HepG2 (cell line): ENCODE measurements at regions not wholly inside any gene's neighbourhood (a gene's known extent, or its start where the extent isn't known, plus 50 kb on each side); places are given as distances from the start of the nearest gene placed in this dataset.

Source experiments
- ATAC-seq: fragments of 200-7000 bp; cut with Tn5 transposase; 3 replicates; pipeline ENCODE4 v1.9.1; 2020; ENCODE audit warnings: mild to moderate bottlenecking, moderate library complexity
- BruUV-seq: library from RNA; stranded (reverse); fragments of 400-500 nt; replicated peaks from 2 replicates; lab custom pipeline; 2021; lab: Mats Ljungman, UMichigan
- CTCF ChIA-PET: fragments of 300-600 bp; formaldehyde crosslinking; extraction: SDS; loops from one replicate; lab custom pipeline; 2021; ENCODE audit warnings: low total read pairs, inconsistent platforms, low intra/inter-chr PET ratio; lab: Yijun Ruan, JAX
- POLR2A ChIA-PET: fragments of 350-600 bp; sonication (Branson Sonifier 250); formaldehyde crosslinking; loops from one replicate; lab custom pipeline; 2020; ENCODE audit warnings: antibody characterized with exemption, inconsistent platforms; lab: Yijun Ruan, JAX
- DNase-seq: peaks from one replicate; pipeline ENCODE4 v3.0.0-alpha.2; 2015; ENCODE audit warnings: low spot score
- FAIRE-seq: peaks from 3 replicates; lab custom pipeline; 2011; peaks lifted over from hg19 to GRCh38; lab: Jason Lieb, UNC
- H2AFZ ChIP-seq: one replicate; pipeline ENCODE4 v1.6.1; 2011; ENCODE audit warnings: low read length, inconsistent platforms
- H3K27ac ChIP-seq: fragments of 300-600 bp; 3 replicates; pipeline ENCODE4 v1.8.0; 2011; ENCODE audit warnings: mixed run types, mild to moderate bottlenecking, mixed read lengths, low read length, inconsistent platforms; ENCODE audit not compliant: insufficient read depth; ENCODE audit errors: extremely low read length
- H3K27me3 ChIP-seq, 2 experiments: fragments of 200-600 bp in 1 of 2; 2 replicates in 1 of 2; 3 replicates in 1 of 2; pipeline versions ENCODE4 v1.6.0 to v1.8.0; 2011; ENCODE audit warnings: low read length in 2 of 2, mild to moderate bottlenecking in 2 of 2, moderate library complexity in 2 of 2, inconsistent platforms in 1 of 2; ENCODE audit not compliant: insufficient read depth in 2 of 2, control insufficient read depth in 1 of 2
- H3K36me3 ChIP-seq, 2 experiments: fragments of 200-600 bp in 1 of 2; replicated peaks in 1 of 2; 2 replicates in 1 of 2; 3 replicates in 1 of 2; pipeline versions ENCODE4 v1.5.1 to v1.8.0; 2011; ENCODE audit warnings: low read length in 2 of 2, inconsistent platforms in 1 of 2; ENCODE audit not compliant: insufficient read depth in 2 of 2, control insufficient read depth in 1 of 2
- H3K4me1 ChIP-seq: 2 replicates; pipeline ENCODE4 v1.5.1; 2012; ENCODE audit warnings: low read length, inconsistent platforms; ENCODE audit not compliant: insufficient read depth
- H3K4me2 ChIP-seq: 2 replicates; pipeline ENCODE4 v1.6.0; 2011; ENCODE audit warnings: low read depth, low read length, inconsistent platforms
- H3K4me3 ChIP-seq, 3 experiments: fragments of 200-600 bp in 1 of 3; sonication (generic), shearing (Covaris generic) in 1 of 3; replicated peaks in 1 of 3; 2 replicates each; pipeline ENCODE4 v1.5.1; 2011 to 2016; ENCODE audit warnings: low read length in 3 of 3, inconsistent platforms in 2 of 3, low read depth in 2 of 3, mild to moderate bottlenecking in 2 of 3, control low read depth in 1 of 3, mixed read lengths in 1 of 3; ENCODE audit not compliant: insufficient read depth in 1 of 3
- H3K79me2 ChIP-seq: one replicate; pipeline ENCODE4 v1.6.1; 2011; ENCODE audit warnings: low read length, inconsistent platforms; ENCODE audit not compliant: insufficient read depth
- H3K9ac ChIP-seq: 2 replicates; pipeline ENCODE4 v1.6.0; 2011; ENCODE audit warnings: mild to moderate bottlenecking, low read depth, low read length, inconsistent platforms; ENCODE audit not compliant: insufficient read depth
- H3K9me3 ChIP-seq: 2 replicates; pipeline ENCODE4 v1.5.1; 2012; ENCODE audit warnings: mild to moderate bottlenecking, low read length
- H4K20me1 ChIP-seq: 2 replicates; pipeline ENCODE4 v1.6.0; 2011; ENCODE audit warnings: inconsistent platforms, mild to moderate bottlenecking, low read length, moderate library complexity; ENCODE audit not compliant: insufficient read depth
- DMAP1 ChIP-seq: IDR thresholded peaks from 2 replicates; pipeline ENCODE4 v1.6.1; 2016
- GFI1 ChIP-seq: sonication (generic); formaldehyde crosslinking; IDR thresholded peaks from 2 replicates; pipeline ENCODE4 v1.5.0; 2020; ENCODE audit warnings: missing genetic modification reagents, mild to moderate bottlenecking, borderline replicate concordance
- HMGXB3 ChIP-seq: sonication (generic); formaldehyde crosslinking; IDR thresholded peaks from 2 replicates; pipeline ENCODE4 v1.4.0; 2020; ENCODE audit warnings: missing genetic modification reagents, borderline replicate concordance
- KDM2A ChIP-seq: sonication (generic); formaldehyde crosslinking; IDR thresholded peaks from 2 replicates; pipeline ENCODE4 v1.4.0; 2020; ENCODE audit warnings: low read depth, missing genetic modification reagents, borderline replicate concordance
- NFIC ChIP-seq: IDR thresholded peaks from 2 replicates; pipeline ENCODE4 v1.6.1; 2012; ENCODE audit warnings: mild to moderate bottlenecking, low read length, inconsistent platforms
- PCBP2 ChIP-seq: fragments of 200-400 bp; formaldehyde crosslinking; optimal IDR thresholded peaks from 2 replicates; pipeline ENCODE3; 2018; ENCODE audit warnings: low read length, low read depth; ENCODE audit not compliant: poor library complexity, severe bottlenecking
- RFX1 ChIP-seq: fragments of 450-650 bp; IDR thresholded peaks from 2 replicates; pipeline ENCODE4 v1.6.1; 2017
- SNRNP70 ChIP-seq: fragments of 200-400 bp; formaldehyde crosslinking; IDR thresholded peaks from 2 replicates; pipeline ENCODE4 v1.6.1; 2017; ENCODE audit warnings: mild to moderate bottlenecking, low read depth, low read length, moderate library complexity
- SPEN ChIP-seq: sonication (generic); formaldehyde crosslinking; IDR thresholded peaks from 2 replicates; pipeline ENCODE4 v1.5.1; 2020; ENCODE audit warnings: low read depth, mild to moderate bottlenecking, missing genetic modification reagents
- ZNF326 ChIP-seq: sonication (generic); formaldehyde crosslinking; IDR thresholded peaks from 2 replicates; pipeline ENCODE4 v1.4.0; 2020; ENCODE audit warnings: missing genetic modification reagents, borderline replicate concordance
- ZNF354B ChIP-seq: sonication (generic); formaldehyde crosslinking; IDR thresholded peaks from 2 replicates; pipeline ENCODE4 v1.8.0; 2022; ENCODE audit warnings: mild to moderate bottlenecking, missing genetic modification reagents
- ZNF451 ChIP-seq: sonication (generic); formaldehyde crosslinking; IDR thresholded peaks from 2 replicates; pipeline ENCODE4 v1.5.0; 2020; ENCODE audit warnings: mild to moderate bottlenecking, missing genetic modification reagents
- ZNF776 ChIP-seq: sonication (generic); formaldehyde crosslinking; IDR thresholded peaks from 2 replicates; pipeline ENCODE4 v1.4.0; 2020; ENCODE audit warnings: mild to moderate bottlenecking, missing genetic modification reagents
- WGBS: methylation state at CpG from one replicate; pipeline ENCODE4 v1.1.6; 2017; ENCODE audit warnings: low lambda C conversion rate; 5-methylcytosine and 5-hydroxymethylcytosine counted together
- in situ Hi-C: cut with HindIII; loops from 2 replicates; pipeline ENCODE4 v1.10.0; 2017; ENCODE audit warnings: low pct_unique_long_range_greater_than_20kb; ENCODE audit not compliant: extremely low pct_ligation_motif_present
- intact Hi-C: fragments of 100-400 bp; cut with micrococcal nuclease; formaldehyde crosslinking; loops from one replicate; pipeline ENCODE4 v1.10.0; 2022; ENCODE audit not compliant: unreplicated experiment
- TF ChIP-seq, protein P1 (sequence below): sonication (generic); formaldehyde crosslinking; IDR thresholded peaks from 2 replicates; pipeline ENCODE4 v1.5.0; 2020; ENCODE audit warnings: mild to moderate bottlenecking, missing genetic modification reagents

GRCh38 chr15:70357453-70357852 lies 259.7 kb upstream of the TLE3 start:
- Histone ChIP-seq H3K9ac (no peak overlapping the region), H2AFZ (no peak overlapping the region), H3K79me2 (no peaks in the 10 kb centered on the region), H3K36me3 (no peaks in the 10 kb centered on the region), H3K4me1 (no peaks in the 10 kb centered on the region), H3K9me3 (no peaks in the 10 kb centered on the region), H3K27me3 (peaks cover 1 to 8% of the 10 kb centered on the region in 2 experiments; a peak in 4 of 5 replicates), H4K20me1 (no peaks in the 10 kb centered on the region), H3K27ac (no peak overlapping the region), H3K4me2 (no peak overlapping the region), H3K4me3 (no peak overlapping the region)
- BruUV-seq = no TSS peak
- CTCF ChIA-PET = no interaction called here
- no peak for DNase-seq
- 4% methylated on average over 3 of the region's 8 CpGs for whole genome bisulfite sequencing
- POLR2A ChIA-PET = no interaction called here
- ATAC-seq = no peak
- intact Hi-C loops (no loop called here), in situ Hi-C loops (loop anchor here (10.0 kb wide), 1 partner anchor 883 kb away; no protein-coding TSS in a partner anchor)
- TF ChIP-seq KDM2A (CRISPR knock-in tag) = no peak
- no peak for TF ChIP-seq ZNF354B (CRISPR knock-in tag)
- no peak for TF ChIP-seq HMGXB3
- no peak for TF ChIP-seq SNRNP70
- no peak for TF ChIP-seq PCBP2
- no peak for TF ChIP-seq ZNF326
- no peak for TF ChIP-seq SPEN
- no peak for TF ChIP-seq RFX1
- TF ChIP-seq ZNF451 (CRISPR knock-in tag) = no peak
- no peak for TF ChIP-seq DMAP1 (CRISPR knock-in tag)
- TF ChIP-seq ZNF776 = no peak
- TF ChIP-seq, protein P1, sequence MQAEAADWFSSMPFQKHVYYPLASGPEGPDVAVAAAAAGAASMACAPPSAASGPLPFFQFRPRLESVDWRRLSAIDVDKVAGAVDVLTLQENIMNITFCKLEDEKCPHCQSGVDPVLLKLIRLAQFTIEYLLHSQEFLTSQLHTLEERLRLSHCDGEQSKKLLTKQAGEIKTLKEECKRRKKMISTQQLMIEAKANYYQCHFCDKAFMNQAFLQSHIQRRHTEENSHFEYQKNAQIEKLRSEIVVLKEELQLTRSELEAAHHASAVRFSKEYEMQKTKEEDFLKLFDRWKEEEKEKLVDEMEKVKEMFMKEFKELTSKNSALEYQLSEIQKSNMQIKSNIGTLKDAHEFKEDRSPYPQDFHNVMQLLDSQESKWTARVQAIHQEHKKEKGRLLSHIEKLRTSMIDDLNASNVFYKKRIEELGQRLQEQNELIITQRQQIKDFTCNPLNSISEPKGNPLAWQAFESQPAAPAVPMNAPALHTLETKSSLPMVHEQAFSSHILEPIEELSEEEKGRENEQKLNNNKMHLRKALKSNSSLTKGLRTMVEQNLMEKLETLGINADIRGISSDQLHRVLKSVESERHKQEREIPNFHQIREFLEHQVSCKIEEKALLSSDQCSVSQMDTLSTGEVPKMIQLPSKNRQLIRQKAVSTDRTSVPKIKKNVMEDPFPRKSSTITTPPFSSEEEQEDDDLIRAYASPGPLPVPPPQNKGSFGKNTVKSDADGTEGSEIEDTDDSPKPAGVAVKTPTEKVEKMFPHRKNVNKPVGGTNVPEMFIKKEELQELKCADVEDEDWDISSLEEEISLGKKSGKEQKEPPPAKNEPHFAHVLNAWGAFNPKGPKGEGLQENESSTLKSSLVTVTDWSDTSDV (CRISPR knock-in tag) = no peak
- no peak for TF ChIP-seq NFIC
- no peak for TF ChIP-seq GFI1
- no peak for FAIRE-seq
